Peyer's patch (tissue), 4 donors: ENCODE measurements at regions not wholly inside any gene's neighbourhood (a gene's known extent, or its start where the extent isn't known, plus 50 kb on each side); places are given as distances from the start of the nearest gene placed in this dataset.

Experiments used
- CTCF ChIP-seq, 6 experiments: fragments of 450-650 bp in 4 of 6; fragments of 200-600 bp in 2 of 6; sonication (generic) in 1 of 6; IDR thresholded peaks; one replicate each; pipeline ENCODE4 v1.5.1; 2017 to 2019; ENCODE audit warnings: antibody characterized with exemption in 6 of 6, mild to moderate bottlenecking in 3 of 6, moderate library complexity in 1 of 6
- POLR2A ChIP-seq, 2 donors: fragments of 450-650 bp; IDR thresholded peaks; one replicate each; pipeline ENCODE4 v1.5.1; 2017; ENCODE audit warnings: antibody characterized with exemption in 2 of 2, mild to moderate bottlenecking in 2 of 2, moderate library complexity in 2 of 2

GRCh38 chr7:69431626-69432025 lies 166.6 kb upstream of the AUTS2 start:
- TF ChIP-seq CTCF (IDR thresholded peaks at IDR 0.05) (no peak), POLR2A (IDR thresholded peaks at IDR 0.05) (no peak)
